Forelimb muscle (tissue), 1 donor: ENCODE measurements at regions not wholly inside any gene's neighbourhood (a gene's known extent, or its start where the extent isn't known, plus 50 kb on each side); places are given as distances from the start of the nearest gene placed in this dataset.
A peak's percentile ranks its signal among the peaks of the same experiment; 100 is the strongest.
"Not testable (repeated sequence)": the region's sequence is repeated elsewhere in the genome, so short reads cannot be mapped to it uniquely, and the experiment has no call there.

Experiments
- DNase-seq: peaks from one replicate; pipeline ENCODE4 v3.0.0-alpha.2; 2013; ENCODE audit warnings: low read depth

DNA sequence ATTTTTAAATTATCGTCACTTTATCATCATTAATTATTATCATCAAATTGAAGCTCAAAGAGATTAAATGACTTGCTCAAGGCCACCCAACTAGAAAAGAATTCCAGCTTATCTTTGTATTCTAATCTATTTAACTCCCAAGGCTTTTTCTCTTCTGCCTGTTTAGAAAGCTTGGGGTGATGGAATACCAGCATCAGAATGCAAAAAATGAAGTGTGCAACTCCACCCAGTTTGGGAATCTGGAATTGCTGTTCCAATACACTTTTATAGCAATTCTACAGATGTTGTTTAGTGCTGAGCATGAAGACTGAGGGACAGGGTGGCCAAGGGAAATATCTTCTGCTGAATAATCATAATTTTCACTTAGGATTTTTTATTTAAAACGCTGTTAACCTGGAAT, 97.2 kb upstream of the FIBIN start:
- DNase-seq = no peak

DNA sequence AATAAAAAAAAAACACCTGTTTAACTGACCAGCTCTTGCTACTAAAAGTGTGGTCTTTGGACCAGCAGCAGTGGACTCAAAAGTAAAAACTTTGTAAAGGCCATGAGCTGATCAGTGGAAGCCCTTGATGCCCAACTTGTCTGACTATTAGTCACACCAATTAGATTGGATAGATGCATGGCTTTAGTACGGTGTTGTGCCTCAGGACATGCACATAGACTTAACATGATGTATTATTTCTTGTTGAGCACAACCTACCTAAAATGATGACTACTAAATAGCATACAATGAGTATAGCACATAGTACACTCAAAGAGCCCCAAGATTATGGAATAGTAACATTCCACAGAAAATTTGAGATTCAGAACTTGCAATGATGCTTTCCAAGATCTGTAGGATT, 95.1 kb upstream of the FIBIN start:
- DNase-seq = no peak

DNA sequence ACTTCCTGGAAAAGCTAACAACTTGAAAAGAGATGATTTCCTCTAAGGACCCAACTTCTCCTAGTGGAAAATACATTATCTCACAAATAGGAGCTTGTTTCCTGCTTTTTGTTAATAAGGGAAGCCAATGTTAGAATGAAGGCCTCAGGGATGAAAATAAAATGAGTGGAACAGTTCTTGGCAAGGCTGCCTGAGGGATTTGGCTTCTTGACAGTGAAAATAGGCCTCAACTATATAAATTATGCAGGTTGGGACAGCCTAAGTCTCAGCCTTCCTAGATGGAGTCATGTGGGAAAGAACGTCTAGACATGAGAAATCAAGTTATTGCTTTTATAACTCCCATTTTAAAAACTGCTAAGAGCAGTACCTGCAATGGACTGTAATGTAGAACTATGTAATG, 92.8 kb upstream of the FIBIN start:
- DNase-seq = peak; percentile 89

DNA sequence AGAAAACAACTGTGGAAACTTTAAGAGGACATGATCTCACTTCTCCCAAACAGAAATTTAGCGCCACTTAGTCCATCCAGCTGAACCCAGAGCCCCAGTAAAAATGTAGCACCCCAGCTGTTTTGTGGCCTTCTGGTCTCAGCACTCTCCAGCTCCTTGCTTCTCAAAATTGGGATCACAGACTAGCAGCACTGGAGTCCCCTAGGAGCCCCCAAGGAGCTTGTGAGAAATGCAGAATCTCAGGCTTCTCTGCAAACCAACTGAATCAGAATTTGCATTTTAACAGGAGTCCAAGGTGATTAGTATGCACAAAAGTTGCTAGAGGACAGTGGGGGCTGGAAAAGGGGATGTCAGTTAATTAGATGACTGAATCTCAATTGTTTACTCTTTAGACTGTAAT, 89.8 kb upstream of the FIBIN start:
- DNase-seq = no peak

DNA sequence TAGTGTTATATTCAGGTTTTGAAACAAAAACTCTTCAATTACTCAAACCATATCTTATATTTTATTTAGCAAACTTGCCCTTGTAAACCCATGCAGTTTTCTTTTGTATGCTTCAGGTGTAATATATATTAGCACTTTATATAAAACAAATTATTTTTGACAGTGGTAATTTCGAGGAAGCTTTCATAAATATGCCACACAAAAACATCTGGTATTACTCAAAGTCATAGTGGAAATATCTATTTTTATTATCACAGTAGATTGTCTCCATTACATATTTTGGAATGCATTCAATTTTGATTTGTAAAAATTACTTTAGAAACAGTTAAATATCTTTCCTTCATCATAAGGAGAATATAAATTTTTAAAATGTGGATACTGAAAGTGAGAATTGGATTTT, 89.1 kb upstream of the FIBIN start:
- no peak for DNase-seq

DNA sequence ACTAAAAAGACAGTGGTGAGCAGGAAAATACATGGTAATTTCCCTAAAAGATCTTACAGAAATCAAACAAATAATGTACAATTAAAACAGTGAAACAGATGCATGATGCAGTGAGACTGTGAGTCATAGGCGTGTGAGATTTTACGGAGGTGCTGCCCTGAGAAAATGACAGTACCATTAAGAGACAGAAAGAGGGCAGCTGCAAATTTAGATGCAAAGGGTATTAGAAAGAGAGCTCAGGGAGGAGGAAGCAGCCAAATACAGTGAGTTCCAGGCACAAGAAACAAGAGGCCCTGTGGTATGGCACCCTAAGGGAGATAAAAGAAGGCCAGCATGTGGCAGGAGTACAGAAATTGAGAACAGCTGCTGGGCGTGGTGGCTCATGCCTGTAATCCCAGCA, 88.5 kb upstream of the FIBIN start:
- no peak for DNase-seq

DNA sequence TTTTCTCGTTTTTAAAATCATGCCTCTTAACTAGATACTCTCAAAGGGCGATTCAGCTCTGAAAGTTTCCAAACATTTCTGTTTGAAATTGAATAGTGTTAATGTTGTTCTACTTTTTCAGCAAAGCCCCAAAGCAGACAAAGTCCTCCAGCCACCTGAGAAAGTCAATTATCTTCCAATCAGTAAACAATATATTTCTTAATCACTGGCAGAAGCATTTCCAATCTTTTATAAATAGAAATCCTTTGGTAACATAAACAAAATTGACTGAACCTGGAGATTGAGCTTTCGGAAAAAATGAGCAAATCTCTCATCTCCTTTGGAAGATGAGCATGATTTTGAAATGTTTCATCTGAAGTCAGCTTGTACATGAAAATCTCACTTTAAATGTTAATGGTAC, 84.4 kb upstream of the FIBIN start:
- peak; percentile 73 for DNase-seq

DNA sequence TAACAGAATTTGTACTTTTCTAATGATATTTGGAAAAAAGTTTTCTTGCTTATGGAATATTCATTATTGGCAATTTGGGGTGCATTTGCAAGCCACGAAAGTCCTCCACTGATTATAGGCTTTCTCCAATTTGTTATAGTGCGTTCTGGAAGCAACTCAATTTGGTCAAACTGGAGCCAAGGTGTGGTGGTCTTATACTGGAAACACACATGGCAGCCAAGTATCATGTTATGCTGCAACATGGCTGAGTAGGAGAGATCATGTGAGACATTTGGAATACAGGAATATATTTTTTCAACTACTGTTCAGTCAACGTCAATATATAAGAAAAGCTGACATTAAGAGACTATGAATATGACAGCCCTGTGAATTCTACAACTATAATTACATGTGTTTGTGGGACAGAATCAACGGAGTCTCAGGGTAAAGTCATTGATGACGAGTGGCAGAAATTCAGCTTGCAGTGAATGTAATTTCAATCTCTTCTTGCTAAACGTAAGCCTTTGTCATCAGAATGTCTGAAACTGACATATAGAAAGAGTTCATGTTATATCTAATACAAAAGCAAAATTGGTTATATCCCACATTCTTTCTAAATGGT, 83.8 kb upstream of the FIBIN start:
- no peak for DNase-seq

DNA sequence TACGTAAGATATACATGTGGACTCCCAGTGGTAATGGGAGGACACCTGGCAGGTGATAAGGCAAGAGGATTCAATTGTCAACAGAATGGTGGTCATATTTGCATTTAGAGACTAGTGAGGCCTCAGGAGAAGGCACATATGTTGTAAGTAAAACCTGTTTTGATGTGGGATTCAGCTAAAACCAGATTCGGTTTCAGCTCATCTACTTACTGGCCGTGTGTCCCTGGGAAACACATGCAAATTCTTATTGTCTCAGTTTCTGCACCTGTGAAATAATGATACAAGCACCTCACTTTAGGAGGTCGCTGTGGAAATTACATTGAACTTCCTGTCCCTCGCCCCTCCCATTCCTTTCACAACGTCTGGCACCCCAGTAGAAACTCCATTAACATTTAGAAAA, 78.9 kb upstream of the FIBIN start:
- no peak for DNase-seq

DNA sequence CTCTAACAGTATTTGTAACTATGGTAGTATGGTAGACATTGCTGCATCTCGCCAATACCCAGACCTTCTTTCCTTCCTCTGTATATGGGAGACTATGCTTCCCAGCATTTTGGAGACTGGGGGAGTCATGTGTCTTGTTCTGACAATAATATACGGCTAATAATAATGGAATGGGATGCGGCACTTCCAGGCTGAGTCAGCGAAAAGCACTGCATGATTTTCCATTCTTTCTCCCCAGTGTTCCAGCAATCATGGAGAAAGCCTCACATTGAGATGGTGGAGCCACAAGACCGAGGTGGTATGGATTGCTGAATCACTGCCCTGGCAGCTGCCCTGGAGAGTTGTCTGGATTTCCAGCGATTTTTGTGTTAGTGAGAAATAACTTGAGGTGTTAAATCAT, 77.1 kb upstream of the FIBIN start:
- no peak for DNase-seq

DNA sequence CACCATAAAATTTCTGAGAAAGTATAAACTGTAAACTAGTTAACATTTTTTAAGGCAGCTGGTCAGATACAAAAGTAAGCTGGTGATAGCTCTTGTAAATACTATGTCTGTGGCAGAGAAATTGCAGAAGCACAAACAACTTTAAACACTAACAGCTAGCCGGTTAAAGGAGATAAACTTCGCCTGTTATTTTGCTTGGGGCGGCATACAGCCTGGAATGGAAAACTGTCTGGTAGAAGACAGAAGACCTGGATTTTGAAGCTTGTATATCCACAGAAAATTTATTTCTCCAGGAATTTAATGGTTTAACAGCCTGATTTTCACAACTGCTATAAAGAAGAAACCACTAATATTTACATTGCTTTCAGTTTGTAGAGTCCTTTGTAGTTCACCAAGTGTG, 65.3 kb upstream of the FIBIN start:
- DNase-seq = no peak

DNA sequence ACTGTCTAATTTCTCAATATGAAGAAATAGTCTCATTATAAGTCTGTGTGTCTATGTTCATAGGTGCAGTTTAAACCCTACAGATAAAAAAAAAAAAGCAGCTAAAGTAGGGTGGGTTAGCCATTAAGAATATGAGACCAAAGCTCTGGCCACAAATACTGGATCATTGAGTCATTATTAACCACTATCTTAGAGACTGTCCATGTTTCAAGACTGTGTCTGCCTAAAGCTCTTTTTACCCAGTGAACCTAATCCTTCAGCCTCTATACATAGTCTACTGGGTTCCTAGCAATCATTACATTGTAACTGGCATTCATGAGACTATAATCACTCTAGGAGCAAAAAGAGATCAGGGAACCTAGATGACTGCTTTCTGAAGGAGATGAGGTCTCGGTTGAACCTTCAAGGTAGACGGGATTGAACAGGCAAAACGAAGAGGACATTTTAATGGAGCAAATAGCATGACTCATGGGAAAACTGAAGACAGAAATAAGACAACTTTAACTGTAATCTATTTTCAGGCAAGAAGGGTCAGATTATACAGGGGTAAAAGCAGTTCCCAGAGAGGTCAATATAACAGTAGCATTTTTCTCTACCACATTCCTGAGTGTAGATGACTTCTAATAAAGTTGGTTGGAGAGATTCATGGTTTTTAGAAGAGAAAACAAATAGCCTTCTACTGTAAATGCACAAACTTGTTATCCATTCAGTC, 64.0 kb upstream of the FIBIN start:
- no peak for DNase-seq

DNA sequence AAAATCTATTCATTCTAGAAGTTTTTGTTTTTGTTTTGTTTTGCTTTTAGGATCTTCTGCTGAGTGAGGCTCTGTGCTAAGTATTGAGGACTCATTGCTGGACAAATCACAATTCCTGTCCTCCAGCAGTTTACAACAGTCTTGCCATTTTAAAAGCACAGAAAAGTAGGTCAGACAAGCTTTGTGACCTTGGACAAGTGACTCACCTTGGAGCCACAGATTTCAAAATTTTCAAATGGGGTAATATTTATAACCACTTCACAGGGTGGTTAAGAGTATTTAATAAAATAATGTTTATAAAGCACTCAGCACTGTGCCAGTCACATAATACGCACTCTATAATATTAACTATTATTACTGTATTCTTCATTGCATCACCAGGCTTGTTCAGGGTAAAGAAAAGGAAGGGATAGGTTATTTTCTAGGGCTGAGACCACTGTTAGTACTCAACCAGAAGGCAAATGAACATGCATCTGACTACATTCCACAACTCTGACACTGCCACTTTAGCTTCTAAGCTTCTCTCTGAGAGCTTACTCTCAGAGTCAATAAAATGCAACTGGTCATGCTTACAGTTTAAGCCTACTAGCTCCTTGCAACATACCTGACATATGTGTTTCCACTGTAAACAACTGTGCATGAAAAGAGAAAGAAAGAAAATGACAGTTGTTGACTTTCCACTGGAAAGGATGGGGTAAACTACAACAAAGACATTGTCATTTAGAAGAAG, 63.2 kb upstream of the FIBIN start:
- DNase-seq = no peak

DNA sequence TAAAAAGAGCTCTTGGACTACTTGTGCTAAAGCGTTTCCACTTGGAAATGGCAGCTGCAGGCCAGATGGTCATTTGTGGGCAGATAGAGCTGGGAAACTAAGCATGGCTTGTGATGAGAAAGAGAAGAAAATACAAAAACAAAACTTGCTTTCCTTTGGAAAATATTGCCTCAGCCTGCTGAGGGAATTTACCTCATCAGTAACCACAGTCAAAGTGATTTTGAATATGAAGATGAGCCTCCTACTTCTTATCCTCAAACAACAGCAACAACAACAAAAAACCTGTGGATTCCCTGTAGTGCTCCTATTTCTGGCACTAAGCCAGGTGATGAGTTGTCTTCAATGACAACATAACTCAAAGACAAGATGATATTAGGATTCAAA, 62.7 kb upstream of the FIBIN start:
- DNase-seq = peak; percentile 72

DNA sequence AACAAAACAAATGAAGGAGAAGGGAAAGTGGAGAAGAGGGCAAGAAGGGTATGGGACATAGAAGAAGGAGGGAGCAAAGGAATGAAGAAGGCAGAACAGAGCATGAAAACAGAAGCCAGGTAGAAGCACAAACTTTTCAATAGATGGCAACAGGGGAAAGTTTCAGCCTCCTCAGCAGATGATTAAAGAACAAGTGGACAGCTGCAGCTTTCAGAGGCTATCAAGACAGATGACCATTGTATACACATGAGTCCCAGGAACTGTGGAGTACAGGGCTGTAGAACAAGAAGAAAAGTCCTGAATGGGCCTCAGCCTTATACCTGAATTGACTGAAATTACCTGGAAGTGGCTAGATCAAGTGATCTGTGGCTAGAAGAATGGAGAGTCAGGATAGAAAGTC, 62.0 kb upstream of the FIBIN start:
- no peak for DNase-seq

DNA sequence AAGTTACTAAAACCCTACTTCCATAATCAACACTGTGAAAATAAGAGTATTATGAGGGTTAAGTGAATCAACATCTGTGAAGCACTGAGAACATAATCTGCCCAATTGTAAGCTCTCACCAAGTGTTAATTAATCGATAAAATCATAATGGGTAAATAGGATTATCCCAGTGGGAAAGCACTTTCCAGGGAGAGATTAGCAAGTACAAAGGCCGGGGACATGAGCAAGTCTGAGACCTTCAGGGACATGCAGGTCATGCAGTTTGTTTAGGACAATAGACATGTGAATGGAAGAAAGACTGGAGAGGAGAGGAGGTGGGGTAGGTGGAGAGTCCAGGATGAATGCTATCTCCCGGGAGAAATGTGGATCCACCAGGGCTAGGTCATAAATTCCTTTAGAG, 57.8 kb upstream of the FIBIN start:
- no peak for DNase-seq

DNA sequence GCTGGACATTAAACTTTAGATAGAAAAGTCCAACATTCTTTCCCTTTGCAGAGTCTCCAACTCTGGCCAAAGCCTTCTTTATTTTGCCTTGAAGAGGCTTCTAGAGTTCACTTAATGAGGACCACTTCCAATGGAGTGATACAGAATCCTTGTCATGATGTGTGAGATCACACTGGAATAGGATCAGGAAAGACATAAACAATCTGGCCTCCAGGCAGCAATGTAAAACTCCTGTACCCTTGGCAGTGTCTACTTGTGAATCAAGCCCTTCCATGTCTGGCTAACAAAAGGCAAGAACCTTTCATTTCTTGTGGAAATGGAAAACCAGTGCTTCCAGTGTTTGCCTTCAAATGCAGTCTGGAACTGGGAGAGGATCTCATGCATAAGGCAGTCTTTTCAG, 56.5 kb upstream of the FIBIN start:
- no peak for DNase-seq

DNA sequence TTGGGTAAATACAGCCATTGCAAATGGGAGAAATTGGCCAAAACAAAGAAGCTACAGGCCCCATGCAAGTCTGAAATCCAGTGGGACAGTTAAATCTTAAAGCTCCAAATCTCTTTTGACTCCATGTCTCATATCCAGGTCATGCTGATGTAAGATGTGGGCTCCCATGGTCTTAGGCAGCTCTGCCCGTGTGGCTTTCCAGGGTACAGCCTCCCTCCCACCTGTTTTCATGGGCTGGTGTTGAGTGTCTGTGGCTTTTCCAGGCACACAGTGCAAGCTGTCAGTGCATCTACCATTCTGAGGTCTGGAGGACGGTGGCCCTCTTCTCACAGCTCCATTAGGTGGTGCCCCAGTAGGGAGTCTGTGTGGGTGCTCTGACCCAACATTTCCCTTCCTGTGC, 53.4 kb upstream of the FIBIN start:
- not testable (repeated sequence) for DNase-seq

DNA sequence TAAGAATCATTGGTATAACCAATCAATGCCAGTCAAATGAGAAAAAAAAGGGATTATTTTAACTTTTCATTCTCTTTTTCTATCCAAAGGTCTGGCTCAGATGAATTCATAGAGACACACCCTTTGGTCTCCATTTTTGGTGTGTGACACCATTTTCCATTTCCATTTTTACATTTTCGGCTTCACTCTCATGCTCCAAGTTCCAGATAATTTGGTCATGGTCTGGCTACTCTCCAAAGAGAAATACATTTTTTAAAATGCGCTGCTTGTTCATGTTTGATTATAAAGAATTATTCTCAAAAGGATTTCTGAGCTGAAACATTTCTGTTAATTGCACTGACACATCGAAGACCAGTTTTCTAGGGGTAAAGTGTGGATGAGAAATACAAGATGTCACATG, 51.6 kb upstream of the FIBIN start:
- no peak for DNase-seq

DNA sequence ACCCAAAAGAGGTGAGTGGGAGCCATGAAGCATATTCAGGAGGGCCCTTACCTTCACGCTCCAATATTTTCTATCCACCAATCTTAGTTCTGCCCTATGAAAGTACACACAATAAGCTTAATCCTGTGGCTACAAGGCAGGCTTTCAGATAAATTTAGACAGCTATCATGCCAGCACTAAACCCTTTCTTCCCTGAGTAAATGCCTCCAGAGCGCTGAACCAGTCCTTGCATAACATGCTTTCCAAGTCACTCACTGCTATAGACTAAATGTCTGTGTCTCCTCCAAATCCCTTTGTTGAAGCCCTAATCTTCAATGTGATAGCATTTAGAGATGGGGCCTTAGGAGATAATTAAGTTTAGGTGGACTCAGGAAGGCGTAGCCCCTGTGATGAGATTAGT, 50.3 kb upstream of the FIBIN start:
- DNase-seq = no peak
